ENCODE measurements at regions not wholly inside any gene's neighbourhood (a gene's known extent, or its start where the extent isn't known, plus 50 kb on each side); places are given as distances from the start of the nearest gene placed in this dataset.

DNA sequence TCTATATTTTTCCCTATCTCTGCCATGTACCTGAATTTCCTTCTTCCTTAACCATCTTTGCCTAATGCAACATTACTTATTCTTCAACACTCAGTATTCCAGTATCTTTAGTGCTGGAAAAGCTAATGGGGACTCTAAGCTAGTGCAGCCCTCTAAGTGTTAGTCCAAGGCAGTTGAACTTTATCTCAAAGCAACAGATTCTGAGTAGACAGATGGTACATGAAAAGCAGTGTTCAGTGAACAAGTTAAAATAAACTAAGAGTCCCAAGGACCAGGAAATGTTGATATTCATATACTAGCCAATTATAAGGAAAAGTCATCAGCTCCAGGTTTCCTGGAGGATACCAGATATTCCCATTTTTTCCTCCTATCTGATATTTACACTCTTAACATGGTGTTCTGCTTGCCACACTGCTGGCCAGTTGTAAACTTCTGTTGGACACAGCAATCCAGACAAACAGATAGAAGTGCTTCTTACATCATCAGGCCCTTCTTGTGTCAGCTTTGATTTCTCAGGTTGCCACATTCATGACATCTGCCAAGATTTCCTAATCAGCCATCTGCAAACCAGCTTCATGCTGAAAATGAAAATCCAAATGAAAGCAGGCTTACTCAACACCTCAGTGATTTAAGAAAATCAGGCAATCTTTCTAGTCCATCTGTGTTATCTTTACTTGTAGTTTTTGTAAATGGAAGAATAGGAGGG, 255.9 kb upstream of the POU2AF2 start:
- Histone ChIP-seq H3K14ac (ENCODE audit: insufficient read depth, low read length) (no peak overlapping the region), H4K8ac (replicated peaks; ENCODE audit: insufficient read length, low read depth, low read length) (no peak overlapping the region), H3K56ac (ENCODE audit: insufficient read length, low read depth, low read length) (no peak overlapping the region), H3K9me3 (ENCODE audit: control insufficient read depth, low read depth, low read length) (no peaks in the 10 kb centered on the region), H3K79me1 (ENCODE audit: insufficient read depth, low read depth, low read length, poor library complexity, severe bottlenecking) (no peaks in the 10 kb centered on the region), H2BK5ac (ENCODE audit: insufficient read length, low read length) (no peak overlapping the region), H3K27ac (ENCODE audit: insufficient read length, low read depth, low read length) (no peak overlapping the region), H2BK15ac (ENCODE audit: low read depth, low read length) (no peak overlapping the region), H3K23me2 (ENCODE audit: insufficient read length, low read depth, low read length, poor library complexity, severe bottlenecking) (no peaks in the 10 kb centered on the region), H2BK12ac (ENCODE audit: insufficient read length, low read depth, low read length) (no peak overlapping the region), H3K79me2 (ENCODE audit: insufficient read depth, low read length) (no peaks in the 10 kb centered on the region), H3K27me3 (ENCODE audit: insufficient read depth, low read length) (no peaks in the 10 kb centered on the region), H3K23ac (ENCODE audit: insufficient read length, low read depth, low read length) (no peak overlapping the region), H3K4me2 (ENCODE audit: insufficient read depth, insufficient read length, low read length) (no peak overlapping the region), H3K4ac (ENCODE audit: low read depth, low read length) (no peak overlapping the region), H3T11ph (ENCODE audit: low read length) (no peak overlapping the region), H2BK120ac (ENCODE audit: low read depth, low read length, poor library complexity, severe bottlenecking) (no peak overlapping the region), H3K9ac (ENCODE audit: extremely low read depth, insufficient read length, low read length) (no peak overlapping the region), H2AFZ (ENCODE audit: low read length) (no peak overlapping the region), H4K20me1 (ENCODE audit: control insufficient read depth, insufficient read depth, insufficient read length) (no peaks in the 10 kb centered on the region), H3K4me1 (ENCODE audit: insufficient read depth, low read length) (no peaks in the 10 kb centered on the region; the same call in 1 of the 2 replicates), H2BK20ac (ENCODE audit: low read depth, low read length, poor library complexity, severe bottlenecking) (no peak overlapping the region), H4K91ac (ENCODE audit: insufficient read length, low read depth, low read length) (no peak overlapping the region), H2AK5ac (ENCODE audit: insufficient read length, low read length) (no peak overlapping the region), H3K18ac (ENCODE audit: insufficient read length, low read depth, low read length) (no peak overlapping the region), H4K5ac (ENCODE audit: insufficient read length, low read depth, low read length) (no peak overlapping the region)
- H3K27ac Mint-ChIP-seq, result no peak overlapping the region
- H3K9me3 Mint-ChIP-seq, result no peaks in the 10 kb centered on the region
- no peak for DNase-seq
- no peak overlapping the region for H3K4me3 Mint-ChIP-seq
- no peaks in the 10 kb centered on the region; the same call in 1 of the 2 replicates for H3K27me3 Mint-ChIP-seq (ENCODE audit: low read depth)
- TF ChIP-seq, protein P1, sequence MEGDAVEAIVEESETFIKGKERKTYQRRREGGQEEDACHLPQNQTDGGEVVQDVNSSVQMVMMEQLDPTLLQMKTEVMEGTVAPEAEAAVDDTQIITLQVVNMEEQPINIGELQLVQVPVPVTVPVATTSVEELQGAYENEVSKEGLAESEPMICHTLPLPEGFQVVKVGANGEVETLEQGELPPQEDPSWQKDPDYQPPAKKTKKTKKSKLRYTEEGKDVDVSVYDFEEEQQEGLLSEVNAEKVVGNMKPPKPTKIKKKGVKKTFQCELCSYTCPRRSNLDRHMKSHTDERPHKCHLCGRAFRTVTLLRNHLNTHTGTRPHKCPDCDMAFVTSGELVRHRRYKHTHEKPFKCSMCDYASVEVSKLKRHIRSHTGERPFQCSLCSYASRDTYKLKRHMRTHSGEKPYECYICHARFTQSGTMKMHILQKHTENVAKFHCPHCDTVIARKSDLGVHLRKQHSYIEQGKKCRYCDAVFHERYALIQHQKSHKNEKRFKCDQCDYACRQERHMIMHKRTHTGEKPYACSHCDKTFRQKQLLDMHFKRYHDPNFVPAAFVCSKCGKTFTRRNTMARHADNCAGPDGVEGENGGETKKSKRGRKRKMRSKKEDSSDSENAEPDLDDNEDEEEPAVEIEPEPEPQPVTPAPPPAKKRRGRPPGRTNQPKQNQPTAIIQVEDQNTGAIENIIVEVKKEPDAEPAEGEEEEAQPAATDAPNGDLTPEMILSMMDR (conservative IDR thresholded peaks at IDR 0.05), result no peak
- no peaks in the 10 kb centered on the region; a peak in 1 of 7 replicates for H3K36me3 Mint-ChIP-seq (ENCODE audit: insufficient read depth in 1 of 3, low read depth in 3 of 3)
- 0 out of 4 replicates have a peak, but pooled peaks cover 0 to 2% of the 10 kb centered on the region in 2 experiments for H3K4me1 Mint-ChIP-seq
